Testis (tissue), 2 donors: ENCODE measurements at regions not wholly inside any gene's neighbourhood (a gene's known extent, or its start where the extent isn't known, plus 50 kb on each side); places are given as distances from the start of the nearest gene placed in this dataset.

ENCODE experiments used
- POLR2A ChIP-seq: fragments of 450-650 bp; IDR thresholded peaks from one replicate; pipeline ENCODE4 v1.6.1; 2017; ENCODE audit warnings: antibody characterized with exemption, mild to moderate bottlenecking, moderate library complexity
- TF ChIP-seq, protein P1 (sequence below), 3 experiments: fragments of 450-650 bp in 2 of 3; fragments of 200-600 bp in 1 of 3; sonication (generic) in 1 of 3; IDR thresholded peaks; one replicate each; pipeline ENCODE4 v1.5.1; 2016 to 2019; ENCODE audit warnings: antibody characterized with exemption in 3 of 3, mild to moderate bottlenecking in 2 of 3, moderate library complexity in 1 of 3

DNA sequence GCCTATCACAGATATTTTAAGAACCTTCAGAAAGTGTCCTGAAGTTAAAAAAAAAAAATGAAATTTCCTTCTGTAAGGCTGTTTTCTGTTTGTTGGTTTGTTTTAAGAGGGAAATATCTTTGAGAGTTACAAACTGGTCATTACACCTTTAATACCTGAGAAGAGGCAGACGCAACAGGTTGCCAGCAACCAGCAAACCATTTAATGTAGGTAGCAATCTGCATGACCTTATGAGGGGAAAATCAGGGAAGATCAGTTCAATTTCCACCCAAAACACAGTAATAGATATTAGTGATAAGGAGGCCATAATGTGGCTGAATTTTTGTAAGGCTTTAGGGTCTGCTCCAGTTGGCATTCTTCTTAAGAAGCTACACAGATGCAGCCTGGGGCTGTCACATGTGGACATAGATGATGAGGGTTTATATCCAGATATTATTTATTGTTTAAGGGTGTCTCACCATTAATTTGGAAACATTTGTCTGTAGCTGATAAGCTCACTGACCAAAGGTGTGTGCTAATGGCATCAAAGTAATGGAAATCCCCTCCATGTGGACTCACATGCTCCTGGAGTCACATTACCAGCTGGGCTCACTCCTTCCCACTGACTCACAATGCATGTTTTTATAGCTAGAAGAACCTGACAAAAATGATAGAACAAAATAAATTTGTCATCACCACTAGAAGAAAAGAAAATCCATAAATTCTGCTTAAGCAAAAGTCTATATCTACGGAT, 83.5 kb upstream of the DTNA start:
- TF ChIP-seq, protein P1, sequence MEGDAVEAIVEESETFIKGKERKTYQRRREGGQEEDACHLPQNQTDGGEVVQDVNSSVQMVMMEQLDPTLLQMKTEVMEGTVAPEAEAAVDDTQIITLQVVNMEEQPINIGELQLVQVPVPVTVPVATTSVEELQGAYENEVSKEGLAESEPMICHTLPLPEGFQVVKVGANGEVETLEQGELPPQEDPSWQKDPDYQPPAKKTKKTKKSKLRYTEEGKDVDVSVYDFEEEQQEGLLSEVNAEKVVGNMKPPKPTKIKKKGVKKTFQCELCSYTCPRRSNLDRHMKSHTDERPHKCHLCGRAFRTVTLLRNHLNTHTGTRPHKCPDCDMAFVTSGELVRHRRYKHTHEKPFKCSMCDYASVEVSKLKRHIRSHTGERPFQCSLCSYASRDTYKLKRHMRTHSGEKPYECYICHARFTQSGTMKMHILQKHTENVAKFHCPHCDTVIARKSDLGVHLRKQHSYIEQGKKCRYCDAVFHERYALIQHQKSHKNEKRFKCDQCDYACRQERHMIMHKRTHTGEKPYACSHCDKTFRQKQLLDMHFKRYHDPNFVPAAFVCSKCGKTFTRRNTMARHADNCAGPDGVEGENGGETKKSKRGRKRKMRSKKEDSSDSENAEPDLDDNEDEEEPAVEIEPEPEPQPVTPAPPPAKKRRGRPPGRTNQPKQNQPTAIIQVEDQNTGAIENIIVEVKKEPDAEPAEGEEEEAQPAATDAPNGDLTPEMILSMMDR (IDR thresholded peaks at IDR 0.05) = no peak
- no peak for TF ChIP-seq POLR2A
